A549 (cell line): ENCODE measurements at regions not wholly inside any gene's neighbourhood (a gene's known extent, or its start where the extent isn't known, plus 50 kb on each side); places are given as distances from the start of the nearest gene placed in this dataset.

Source experiments
- ATAC-seq, 2 experiments: fragments of 200-7000 bp in 1 of 2; fragments of >200 bp in 1 of 2; cut with Nextera tagmentation in 1 of 2; cut with Tn5 transposase in 1 of 2; 3 replicates each; pipeline versions ENCODE4 v1.8.0 to v1.9.1; 2018 to 2020; ENCODE audit warnings: mild to moderate bottlenecking in 1 of 2, moderate library complexity in 1 of 2
- CTCF ChIA-PET: fragments of 300-600 bp; sonication (Branson Sonifier 250); formaldehyde crosslinking; extraction: SDS; loops from one replicate; lab custom pipeline; 2021; ENCODE audit warnings: antibody characterized with exemption, inconsistent platforms; lab: Yijun Ruan, JAX
- POLR2A ChIA-PET: fragments of 350-600 bp; formaldehyde crosslinking; extraction: SDS; loops from one replicate; lab custom pipeline; 2021; ENCODE audit warnings: antibody characterized with exemption, inconsistent platforms; lab: Yijun Ruan, JAX
- DNase-seq, 2 experiments: peaks; one replicate each; pipeline versions ENCODE4 v3.0.0 to v3.0.0-alpha.2; 2011 to 2016; ENCODE audit warnings: low read depth in 1 of 2, low spot score in 1 of 2
- FAIRE-seq: peaks from 2 replicates; lab custom pipeline; 2011; peaks lifted over from hg19 to GRCh38; lab: Jason Lieb, UNC
- H3K27ac ChIP-seq, 2 experiments: fragments of >200 bp; sonication (Bioruptor Twin); formaldehyde crosslinking; 3 replicates each; pipeline ENCODE4 v1.5.1; 2016 to 2017
- H3K4me1 ChIP-seq: fragments of >200 bp; sonication (Bioruptor Twin); formaldehyde crosslinking; 3 replicates; pipeline ENCODE4 v1.6.1; 2016
- H3K4me2 ChIP-seq: fragments of >200 bp; sonication (Bioruptor Twin); formaldehyde crosslinking; 3 replicates; pipeline ENCODE4 v1.6.1; 2016
- H3K4me3 ChIP-seq: fragments of >200 bp; sonication (Bioruptor Twin); formaldehyde crosslinking; 3 replicates; pipeline ENCODE4 v1.5.1; 2016
- H3K9me3 ChIP-seq: fragments of >200 bp; sonication (Bioruptor Twin); formaldehyde crosslinking; 3 replicates; pipeline ENCODE4 v1.6.1; 2016
- ATOH8 ChIP-seq: fragments of 250-450 bp; sonication (Bioruptor Pico); IDR thresholded peaks from 2 replicates; pipeline ENCODE4 v1.5.0; 2020; ENCODE audit warnings: low read depth, mild to moderate bottlenecking, moderate library complexity
- CHD4 ChIP-seq: fragments of 200-600 bp; sonication (generic); IDR thresholded peaks from 2 replicates; pipeline ENCODE4 v1.6.1; 2016; ENCODE audit warnings: antibody characterized with exemption, mild to moderate bottlenecking, borderline replicate concordance
- CTCF ChIP-seq: fragments of >200 bp; sonication (Bioruptor Twin); formaldehyde crosslinking; IDR thresholded peaks from 3 replicates; pipeline ENCODE4 v1.5.1; 2016
- E2F6 ChIP-seq: IDR thresholded peaks from 2 replicates; pipeline ENCODE4 v1.6.1; 2012; ENCODE audit warnings: low read depth, borderline replicate concordance
- EHF ChIP-seq: fragments of 250-450 bp; sonication (Bioruptor Pico); IDR thresholded peaks from 2 replicates; pipeline ENCODE4 v1.5.0; 2020; ENCODE audit warnings: mild to moderate bottlenecking
- ESRRA ChIP-seq: fragments of 150-350 bp; IDR thresholded peaks from 2 replicates; pipeline ENCODE4 v1.6.1; 2014; ENCODE audit warnings: mild to moderate bottlenecking, low read length, borderline replicate concordance
- FOSL2 ChIP-seq, 2 experiments: fragments of 450-650 bp in 1 of 2; fragments of >200 bp in 1 of 2; sonication (Bioruptor Twin) in 1 of 2; formaldehyde crosslinking; IDR thresholded peaks; 2 replicates each; pipeline versions ENCODE4 v1.5.0 to v1.6.1; 2016 to 2020; ENCODE audit warnings: mild to moderate bottlenecking in 1 of 2, moderate library complexity in 1 of 2
- HES2 ChIP-seq: fragments of >200 bp; sonication (Bioruptor Twin); formaldehyde crosslinking; IDR thresholded peaks from 2 replicates; pipeline ENCODE4 v1.6.1; 2016
- KDM1A ChIP-seq: fragments of 200-600 bp; sonication (generic); IDR thresholded peaks from 2 replicates; pipeline ENCODE4 v1.6.1; 2016; ENCODE audit warnings: low read depth, mild to moderate bottlenecking
- KDM5A ChIP-seq: fragments of 200-600 bp; sonication (generic); IDR thresholded peaks from 2 replicates; pipeline ENCODE4 v1.6.1; 2016; ENCODE audit warnings: antibody characterized with exemption, mild to moderate bottlenecking
- MAFK ChIP-seq: fragments of 450-650 bp; IDR thresholded peaks from 2 replicates; pipeline ENCODE4 v1.6.1; 2014; ENCODE audit not compliant: partially characterized antibody
- MAX ChIP-seq: IDR thresholded peaks from 2 replicates; pipeline ENCODE4 v1.6.1; 2012
- MAZ ChIP-seq: fragments of 150-350 bp; IDR thresholded peaks from 2 replicates; pipeline ENCODE4 v1.6.1; 2014; ENCODE audit warnings: antibody characterized with exemption, low read depth, low read length, borderline replicate concordance
- NR3C1 ChIP-seq: fragments of >200 bp; sonication (Bioruptor Twin); formaldehyde crosslinking; IDR thresholded peaks from 3 replicates; pipeline ENCODE4 v1.6.1; 2017
- PBX3 ChIP-seq: IDR thresholded peaks from 2 replicates; pipeline ENCODE4 v1.6.1; 2012
- POLR2A ChIP-seq: IDR thresholded peaks from 2 replicates; pipeline ENCODE4 v1.6.1; 2012; ENCODE audit warnings: mild to moderate bottlenecking, low read length
- RAD21 ChIP-seq, 2 experiments: fragments of >200 bp in 1 of 2; sonication (Bioruptor Twin) in 1 of 2; formaldehyde crosslinking in 1 of 2; IDR thresholded peaks in 1 of 2; conservative IDR thresholded peaks in 1 of 2; 2 replicates in 1 of 2; 3 replicates in 1 of 2; pipeline ENCODE4 v1.6.1; 2012 to 2018; ENCODE audit warnings: inconsistent platforms in 1 of 2
- RARB ChIP-seq: fragments of 250-450 bp; sonication (Bioruptor Pico); IDR thresholded peaks from 2 replicates; pipeline ENCODE4 v1.8.0; 2021; ENCODE audit warnings: mild to moderate bottlenecking, moderate library complexity
- RCOR1 ChIP-seq: fragments of 150-350 bp; IDR thresholded peaks from 2 replicates; pipeline ENCODE4 v1.6.1; 2014; ENCODE audit warnings: antibody characterized with exemption, low read length, low read depth
- SREBF2 ChIP-seq: fragments of 450-650 bp; IDR thresholded peaks from 2 replicates; pipeline ENCODE4 v1.6.1; 2014; ENCODE audit warnings: mild to moderate bottlenecking, moderate library complexity
- TFCP2L1 ChIP-seq: fragments of 250-450 bp; sonication (Bioruptor Pico); IDR thresholded peaks from 2 replicates; pipeline ENCODE4 v1.5.0; 2021; ENCODE audit warnings: mild to moderate bottlenecking
- TP53 ChIP-seq: fragments of 250-450 bp; sonication (Bioruptor Pico); IDR thresholded peaks from 2 replicates; pipeline ENCODE4 v1.5.0; 2021; ENCODE audit warnings: mild to moderate bottlenecking, moderate library complexity
- ZSCAN20 ChIP-seq: fragments of 250-450 bp; sonication (Bioruptor Pico); IDR thresholded peaks from 2 replicates; pipeline ENCODE4 v1.8.0; 2022; ENCODE audit warnings: mild to moderate bottlenecking, moderate library complexity
- WGBS: methylation state at CpG from one replicate; pipeline ENCODE4 v1.1.6; 2017; ENCODE audit errors: missing lambda C conversion rate; 5-methylcytosine and 5-hydroxymethylcytosine counted together

- WGBS: 0% methylated on average over 1 of the region's 1 CpG
- ATAC-seq: peak; percentile 66 to 72; a peak in 4 of 6 replicates
- FAIRE-seq: no peak
- ChIA-PET POLR2A (no interaction called here), CTCF (no interaction called here)
- Histone ChIP-seq H3K4me1 (no peaks in the 10 kb centered on the region), H3K4me3 (no peak overlapping the region), H3K9me3 (no peaks in the 10 kb centered on the region), H3K4me2 (no peak overlapping the region), H3K27ac (no peak overlapping the region)
- no peak for DNase-seq
- no peak for TF ChIP-seq CHD4
- TF ChIP-seq KDM1A: no peak
- TF ChIP-seq TP53 (CRISPR knock-in tag): no peak
- no peak for TF ChIP-seq ZSCAN20 (CRISPR knock-in tag)
- TF ChIP-seq SREBF2: no peak
- no peak for TF ChIP-seq EHF (CRISPR knock-in tag)
- no peak for TF ChIP-seq ATOH8 (CRISPR knock-in tag)
Measured at GRCh38 chr15:92244703-92245102, 149.0 kb upstream of the ST8SIA2 start.

GRCh38 chr15:92247649-92248242 is 145.9 kb upstream of the ST8SIA2 start:
- H3K4me3 ChIP-seq: no peak overlapping the region
- POLR2A ChIA-PET: no interaction called here
- 3% methylated on average over 7 of the region's 7 CpGs for WGBS

More at GRCh38 chr15:92247649-92248242, 145.9 kb upstream of the ST8SIA2 start:
- CTCF ChIA-PET: interaction anchor here (1.2 kb wide), 1 partner anchor 18 kb away, joined by 3 read pairs; no protein-coding TSS in a partner anchor
- Histone ChIP-seq H3K4me2 (no peak overlapping the region), H3K27ac (no peak overlapping the region), H3K4me1 (no peaks in the 10 kb centered on the region)
- FAIRE-seq (no peak), DNase-seq (no peak), ATAC-seq (no peak)
- no peak for TF ChIP-seq HES2
- TF ChIP-seq RARB (CRISPR knock-in tag): no peak
- TF ChIP-seq PBX3: no peak
- no peak for TF ChIP-seq CTCF
- TF ChIP-seq ESRRA: no peak
- TF ChIP-seq MAX: no peak
- TF ChIP-seq MAZ: no peak
- no peak for TF ChIP-seq POLR2A
- no peak for TF ChIP-seq TFCP2L1 (CRISPR knock-in tag)
- no peak for TF ChIP-seq MAFK
- no peak for TF ChIP-seq FOSL2 (IDR thresholded peaks at IDR 0.05)
- TF ChIP-seq FOSL2 (CRISPR knock-in tag; IDR thresholded peaks at IDR 0.05): no peak
- no peak for TF ChIP-seq KDM5A
- TF ChIP-seq RCOR1: no peak
- no peak for TF ChIP-seq RAD21 (conservative IDR thresholded peaks at IDR 0.05 in 1 of 2, IDR thresholded peaks at IDR 0.05 in 1 of 2)
- no peak for TF ChIP-seq NR3C1
- no peak for TF ChIP-seq EHF (CRISPR knock-in tag)
- no peak for TF ChIP-seq E2F6
- TF ChIP-seq, all 56 proteins: peak for 0
- no peaks in the 10 kb centered on the region for H3K9me3 ChIP-seq
